Uterus (tissue), 3 donors: ENCODE measurements at regions not wholly inside any gene's neighbourhood (a gene's known extent, or its start where the extent isn't known, plus 50 kb on each side); places are given as distances from the start of the nearest gene placed in this dataset.

Source experiments
- DNase-seq, 2 donors: peaks; one replicate each; pipeline ENCODE4 v3.0.0-alpha.2; 2019 to 2020
- H3K27ac ChIP-seq, 2 donors: fragments of 200-600 bp; sonication (generic); 1 replicate in 1 of 2; 2 replicates in 1 of 2; pipeline ENCODE4 v1.5.1; 2016 to 2018
- H3K27me3 ChIP-seq, 2 donors: fragments of 200-600 bp; sonication (generic); one replicate each; pipeline ENCODE4 v1.5.1; 2018 to 2019; ENCODE audit warnings: control low read depth in 1 of 2
- H3K36me3 ChIP-seq, 2 donors: fragments of 200-600 bp; sonication (generic); one replicate each; pipeline ENCODE4 v1.5.1; 2019; ENCODE audit warnings: control low read depth in 1 of 2
- H3K4me1 ChIP-seq, 2 donors: fragments of 200-600 bp; sonication (generic); one replicate each; pipeline ENCODE4 v1.5.1; 2018 to 2019; ENCODE audit warnings: control low read depth in 1 of 2
- H3K4me3 ChIP-seq, 2 donors: fragments of 200-600 bp; sonication (generic); 1 replicate in 1 of 2; 2 replicates in 1 of 2; pipeline ENCODE4 v1.5.1; 2018 to 2019; ENCODE audit warnings: mild to moderate bottlenecking in 1 of 2
- H3K9me3 ChIP-seq, 2 donors: fragments of 200-600 bp; sonication (generic); one replicate each; pipeline ENCODE4 v1.5.1; 2019; ENCODE audit warnings: control low read depth in 1 of 2
- CTCF ChIP-seq, 4 experiments: fragments of 200-600 bp in 2 of 4; fragments of 450-650 bp in 2 of 4; sonication (generic) in 2 of 4; IDR thresholded peaks; one replicate each; pipeline ENCODE4 v1.5.1; 2016 to 2019; ENCODE audit warnings: antibody characterized with exemption in 4 of 4, mild to moderate bottlenecking in 2 of 4, moderate library complexity in 1 of 4
- POLR2A ChIP-seq, 2 donors: fragments of 450-650 bp; IDR thresholded peaks; one replicate each; pipeline ENCODE4 v1.6.1; 2016; ENCODE audit warnings: antibody characterized with exemption in 2 of 2, mild to moderate bottlenecking in 1 of 2, moderate library complexity in 1 of 2
- intact Hi-C: fragments of 100-400 bp; cut with DNase I; formaldehyde crosslinking; loops from one replicate; pipeline ENCODE4 v1.15.1; 2023; ENCODE audit warnings: low total_unique reads
- donor health status: DM: yes; HTN: yes; CAD: no.

GRCh38 chr18:38616306-38616705 is 1050.7 kb upstream of the CELF4 start:
- Histone ChIP-seq H3K27ac (no peak overlapping the region), H3K27me3 (no peaks in the 10 kb centered on the region), H3K9me3 (no peaks in the 10 kb centered on the region), H3K4me3 (no peak overlapping the region), H3K36me3 (no peaks in the 10 kb centered on the region), H3K4me1 (no peaks in the 10 kb centered on the region)
- intact Hi-C loops: no loop called here
- TF ChIP-seq CTCF (IDR thresholded peaks at IDR 0.05) (no peak), POLR2A (IDR thresholded peaks at IDR 0.05) (no peak)
- DNase-seq: no peak

- Histone ChIP-seq H3K9me3 (no peaks in the 10 kb centered on the region), H3K36me3 (no peaks in the 10 kb centered on the region), H3K4me3 (no peak overlapping the region), H3K27ac (no peak overlapping the region), H3K4me1 (no peaks in the 10 kb centered on the region), H3K27me3 (no peaks in the 10 kb centered on the region)
- intact Hi-C loops: no loop called here
- no peak for DNase-seq
- TF ChIP-seq CTCF (IDR thresholded peaks at IDR 0.05) (no peak), POLR2A (IDR thresholded peaks at IDR 0.05) (no peak)
Measured at GRCh38 chr18:38612904-38613303, 1047.3 kb upstream of the CELF4 start.

GRCh38 chr18:38611036-38611964 is 1045.7 kb upstream of the CELF4 start:
- Histone ChIP-seq H3K9me3 (no peaks in the 10 kb centered on the region), H3K27me3 (no peaks in the 10 kb centered on the region), H3K4me1 (no peaks in the 10 kb centered on the region), H3K4me3 (no peak overlapping the region), H3K36me3 (no peaks in the 10 kb centered on the region), H3K27ac (no peak overlapping the region)
- intact Hi-C loops: no loop called here
- TF ChIP-seq CTCF (IDR thresholded peaks at IDR 0.05): no peak
- no peak for TF ChIP-seq POLR2A (IDR thresholded peaks at IDR 0.05)
- DNase-seq: no peak

GRCh38 chr18:38606841-38607240 is 1041.2 kb upstream of the CELF4 start:
- no peak overlapping the region for H3K27ac ChIP-seq
- H3K4me3 ChIP-seq: no peak overlapping the region
- no peak for DNase-seq
- no peaks in the 10 kb centered on the region for H3K27me3 ChIP-seq
- intact Hi-C loops: no loop called here
- no peaks in the 10 kb centered on the region for H3K36me3 ChIP-seq
- no peaks in the 10 kb centered on the region for H3K4me1 ChIP-seq
- H3K9me3 ChIP-seq: no peaks in the 10 kb centered on the region
- TF ChIP-seq POLR2A (IDR thresholded peaks at IDR 0.05) (no peak), CTCF (IDR thresholded peaks at IDR 0.05) (no peak)

- Histone ChIP-seq H3K4me1 (no peaks in the 10 kb centered on the region), H3K9me3 (no peaks in the 10 kb centered on the region), H3K27me3 (no peaks in the 10 kb centered on the region), H3K27ac (no peak overlapping the region), H3K36me3 (no peaks in the 10 kb centered on the region), H3K4me3 (no peak overlapping the region)
- no peak for DNase-seq
- intact Hi-C loops: no loop called here
- TF ChIP-seq POLR2A (IDR thresholded peaks at IDR 0.05): no peak
- no peak for TF ChIP-seq CTCF (IDR thresholded peaks at IDR 0.05)
Measured at GRCh38 chr18:38602341-38602740, 1036.7 kb upstream of the CELF4 start.
